ENCODE measurements at regions not wholly inside any gene's neighbourhood (a gene's known extent, or its start where the extent isn't known, plus 50 kb on each side); places are given as distances from the start of the nearest gene placed in this dataset.
A peak's percentile ranks its signal among the peaks of the same experiment; 100 is the strongest.
"Not testable (repeated sequence)": the region's sequence is repeated elsewhere in the genome, so short reads cannot be mapped to it uniquely, and the experiment has no call there.

GRCh38 chr20:52038632-52039031 lies 152.9 kb downstream of the ZFP64 start:
- H3K4me3 Mint-ChIP-seq; DNase-seq; H3K9me3 Mint-ChIP-seq; H3K27ac Mint-ChIP-seq; H3K4me1 Mint-ChIP-seq; CTCF ChIA-PET; H3K36me3 Mint-ChIP-seq (ENCODE audit: low read depth); POLR2A ChIA-PET; H3K27me3 Mint-ChIP-seq: not testable (repeated sequence)

- ChIA-PET POLR2A (no interaction called here), CTCF (no interaction called here)
- no peak for DNase-seq
- H3K9me3 Mint-ChIP-seq = no peaks in the 10 kb centered on the region
- H3K4me3 Mint-ChIP-seq = no peak overlapping the region
- no peaks in the 10 kb centered on the region for H3K4me1 Mint-ChIP-seq
- H3K27me3 Mint-ChIP-seq = no peaks in the 10 kb centered on the region
- H3K27ac Mint-ChIP-seq = no peak overlapping the region
- H3K36me3 Mint-ChIP-seq (ENCODE audit: low read depth) = no peaks in the 10 kb centered on the region
These were observed 154.2 kb downstream of the ZFP64 start for GRCh38 chr20:52037370-52037769.

GRCh38 chr20:52035977-52036376 lies 155.6 kb downstream of the ZFP64 start:
- ChIA-PET POLR2A (no interaction called here), CTCF (interaction anchor here (1.1 kb wide), 1 partner anchor 8 kb away, joined by 3 read pairs; no protein-coding TSS in a partner anchor)
- H3K27ac Mint-ChIP-seq = no peak overlapping the region
- no peak overlapping the region for H3K4me3 Mint-ChIP-seq
- DNase-seq = no peak
- no peaks in the 10 kb centered on the region for H3K9me3 Mint-ChIP-seq
- H3K4me1 Mint-ChIP-seq = peaks cover 11% of the 10 kb centered on the region
- no peaks in the 10 kb centered on the region for H3K27me3 Mint-ChIP-seq
- H3K36me3 Mint-ChIP-seq (ENCODE audit: low read depth) = no peaks in the 10 kb centered on the region

GRCh38 chr20:52035498-52035897 lies 156.1 kb downstream of the ZFP64 start:
- H3K36me3 Mint-ChIP-seq (ENCODE audit: low read depth) = no peaks in the 10 kb centered on the region
- no peak for DNase-seq
- no peaks in the 10 kb centered on the region for H3K9me3 Mint-ChIP-seq
- H3K4me3 Mint-ChIP-seq = no peak overlapping the region
- H3K4me1 Mint-ChIP-seq = peaks cover 14% of the 10 kb centered on the region
- CTCF ChIA-PET = interaction anchor here (1.1 kb wide), 1 partner anchor 8 kb away, joined by 3 read pairs; no protein-coding TSS in a partner anchor
- no peaks in the 10 kb centered on the region for H3K27me3 Mint-ChIP-seq
- H3K27ac Mint-ChIP-seq = no peak overlapping the region
- POLR2A ChIA-PET = no interaction called here

- Mint-ChIP-seq H3K4me1 (peaks cover 14% of the 10 kb centered on the region), H3K27ac (no peak overlapping the region), H3K36me3 (ENCODE audit: low read depth) (no peaks in the 10 kb centered on the region), H3K27me3 (no peaks in the 10 kb centered on the region), H3K4me3 (no peak overlapping the region), H3K9me3 (no peaks in the 10 kb centered on the region)
- ChIA-PET CTCF (no interaction called here), POLR2A (no interaction called here)
- no peak for DNase-seq
These were observed 157.0 kb downstream of the ZFP64 start for GRCh38 chr20:52034581-52034980.

- H3K4me3 Mint-ChIP-seq = no peak overlapping the region
- ChIA-PET CTCF (no interaction called here), POLR2A (no interaction called here)
- DNase-seq = no peak
- no peak overlapping the region for H3K27ac Mint-ChIP-seq
- H3K27me3 Mint-ChIP-seq = no peaks in the 10 kb centered on the region
- no peaks in the 10 kb centered on the region for H3K36me3 Mint-ChIP-seq (ENCODE audit: low read depth)
- no peaks in the 10 kb centered on the region for H3K9me3 Mint-ChIP-seq
- peaks cover 14% of the 10 kb centered on the region for H3K4me1 Mint-ChIP-seq
These were observed 158.3 kb downstream of the ZFP64 start for GRCh38 chr20:52033313-52033712.

GRCh38 chr20:52032304-52032683 lies 159.3 kb downstream of the ZFP64 start:
- POLR2A ChIA-PET; H3K4me3 Mint-ChIP-seq; H3K9me3 Mint-ChIP-seq; H3K27me3 Mint-ChIP-seq; H3K36me3 Mint-ChIP-seq (ENCODE audit: low read depth); DNase-seq: not testable (repeated sequence)
- CTCF ChIA-PET = interaction anchor here (0.6 kb wide), 1 partner anchor 614 kb away, joined by 3 read pairs; no protein-coding TSS in a partner anchor
- peak overlapping the region; percentile 65 for H3K27ac Mint-ChIP-seq
- H3K4me1 Mint-ChIP-seq = peaks cover 14% of the 10 kb centered on the region

- Mint-ChIP-seq H3K36me3 (ENCODE audit: low read depth) (no peaks in the 10 kb centered on the region), H3K27me3 (no peaks in the 10 kb centered on the region), H3K4me3 (no peak overlapping the region), H3K9me3 (no peaks in the 10 kb centered on the region), H3K27ac (peak overlapping the region; percentile 65), H3K4me1 (peaks cover 14% of the 10 kb centered on the region)
- ChIA-PET CTCF (interaction anchor here (0.6 kb wide), 1 partner anchor 613 kb away, joined by 3 read pairs; no protein-coding TSS in a partner anchor), POLR2A (interaction anchor here (0.7 kb wide), 1 partner anchor 705 kb away, joined by 5 read pairs; no protein-coding TSS in a partner anchor)
- peak; percentile 6 for DNase-seq
These were observed 159.8 kb downstream of the ZFP64 start for GRCh38 chr20:52031563-52032303.

GRCh38 chr20:52031206-52031562 lies 160.4 kb downstream of the ZFP64 start:
- Mint-ChIP-seq H3K4me1 (peaks cover 14% of the 10 kb centered on the region), H3K36me3 (ENCODE audit: low read depth) (no peaks in the 10 kb centered on the region), H3K9me3 (no peaks in the 10 kb centered on the region), H3K27ac (no peak overlapping the region), H3K4me3 (no peak overlapping the region), H3K27me3 (no peaks in the 10 kb centered on the region)
- no peak for DNase-seq
- CTCF ChIA-PET = interaction anchor here (0.7 kb wide), 1 partner anchor 1071 kb away, joined by 3 read pairs; no protein-coding TSS in a partner anchor
- POLR2A ChIA-PET = interaction anchor here (0.7 kb wide), 1 partner anchor 706 kb away, joined by 5 read pairs; no protein-coding TSS in a partner anchor

- H3K4me1 Mint-ChIP-seq = peaks cover 14% of the 10 kb centered on the region
- H3K27ac Mint-ChIP-seq; H3K36me3 Mint-ChIP-seq (ENCODE audit: low read depth); DNase-seq; POLR2A ChIA-PET; CTCF ChIA-PET; H3K27me3 Mint-ChIP-seq; H3K4me3 Mint-ChIP-seq; H3K9me3 Mint-ChIP-seq: not testable (repeated sequence)
These were observed 162.4 kb downstream of the ZFP64 start for GRCh38 chr20:52029129-52029528.

GRCh38 chr20:52025938-52026337 lies 165.6 kb downstream of the ZFP64 start:
- ChIA-PET CTCF (no interaction called here), POLR2A (no interaction called here)
- no peak overlapping the region for H3K4me3 Mint-ChIP-seq
- H3K9me3 Mint-ChIP-seq = no peaks in the 10 kb centered on the region
- no peaks in the 10 kb centered on the region for H3K36me3 Mint-ChIP-seq (ENCODE audit: low read depth)
- no peaks in the 10 kb centered on the region for H3K27me3 Mint-ChIP-seq
- DNase-seq = no peak
- peaks cover 3% of the 10 kb centered on the region for H3K4me1 Mint-ChIP-seq
- H3K27ac Mint-ChIP-seq = no peak overlapping the region

GRCh38 chr20:52019313-52019712 lies 172.3 kb downstream of the ZFP64 start:
- Mint-ChIP-seq H3K9me3 (no peaks in the 10 kb centered on the region), H3K27me3 (no peaks in the 10 kb centered on the region), H3K36me3 (ENCODE audit: low read depth) (no peaks in the 10 kb centered on the region), H3K4me1 (no peaks in the 10 kb centered on the region), H3K27ac (no peak overlapping the region), H3K4me3 (no peak overlapping the region)
- ChIA-PET POLR2A (no interaction called here), CTCF (no interaction called here)
- DNase-seq = no peak

- ChIA-PET POLR2A (no interaction called here), CTCF (no interaction called here)
- Mint-ChIP-seq H3K4me3 (no peak overlapping the region), H3K27me3 (no peaks in the 10 kb centered on the region), H3K36me3 (ENCODE audit: low read depth) (no peaks in the 10 kb centered on the region), H3K27ac (no peak overlapping the region), H3K4me1 (no peaks in the 10 kb centered on the region), H3K9me3 (no peaks in the 10 kb centered on the region)
- DNase-seq = no peak
These were observed 173.8 kb downstream of the ZFP64 start for GRCh38 chr20:52017669-52018317.

GRCh38 chr20:52016022-52016421 lies 175.6 kb downstream of the ZFP64 start:
- H3K36me3 Mint-ChIP-seq (ENCODE audit: low read depth) = no peaks in the 10 kb centered on the region
- no peaks in the 10 kb centered on the region for H3K4me1 Mint-ChIP-seq
- ChIA-PET CTCF (no interaction called here), POLR2A (no interaction called here)
- H3K27ac Mint-ChIP-seq = no peak overlapping the region
- no peaks in the 10 kb centered on the region for H3K27me3 Mint-ChIP-seq
- DNase-seq = no peak
- peaks cover 6% of the 10 kb centered on the region for H3K9me3 Mint-ChIP-seq
- no peak overlapping the region for H3K4me3 Mint-ChIP-seq
